Epithelial cell of esophagus (primary cell): ENCODE measurements at regions not wholly inside any gene's neighbourhood (a gene's known extent, or its start where the extent isn't known, plus 50 kb on each side); places are given as distances from the start of the nearest gene placed in this dataset.

ENCODE experiments used
- DNase-seq: peaks from one replicate; pipeline ENCODE4 v3.0.0; 2010; ENCODE audit warnings: low read depth
- H3K4me3 ChIP-seq: 2 replicates; pipeline ENCODE4 v1.5.1; 2011; ENCODE audit warnings: mild to moderate bottlenecking, low read length, control low read depth
- TF ChIP-seq, protein P1 (sequence below): IDR thresholded peaks from 2 replicates; pipeline ENCODE4 v1.5.1; 2011; ENCODE audit warnings: low read depth, mild to moderate bottlenecking, low read length, control low read depth, inconsistent platforms; ENCODE audit not compliant: insufficient read depth; ENCODE audit errors: missing control alignments

DNA sequence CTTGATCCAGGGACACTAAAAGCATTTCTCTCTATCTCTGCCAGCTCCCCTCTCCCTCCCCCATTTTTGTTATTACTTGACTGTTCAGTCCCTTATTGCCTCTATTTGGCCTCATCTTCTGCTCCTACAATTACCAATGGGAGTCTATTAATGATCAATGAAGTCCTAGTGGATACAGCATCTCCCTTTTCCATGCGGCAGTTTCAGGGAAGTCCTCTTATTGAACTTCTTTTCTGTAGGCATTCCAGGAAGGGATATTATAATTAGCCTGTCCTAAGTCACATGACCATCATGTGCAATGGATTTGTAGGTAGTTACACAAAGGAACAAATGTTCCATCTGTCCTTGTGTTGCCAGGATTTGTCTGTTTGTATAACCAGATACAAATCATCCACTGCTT lies 495.1 kb upstream of the CNTNAP5 start:
- no peak overlapping the region for H3K4me3 ChIP-seq
- TF ChIP-seq, protein P1, sequence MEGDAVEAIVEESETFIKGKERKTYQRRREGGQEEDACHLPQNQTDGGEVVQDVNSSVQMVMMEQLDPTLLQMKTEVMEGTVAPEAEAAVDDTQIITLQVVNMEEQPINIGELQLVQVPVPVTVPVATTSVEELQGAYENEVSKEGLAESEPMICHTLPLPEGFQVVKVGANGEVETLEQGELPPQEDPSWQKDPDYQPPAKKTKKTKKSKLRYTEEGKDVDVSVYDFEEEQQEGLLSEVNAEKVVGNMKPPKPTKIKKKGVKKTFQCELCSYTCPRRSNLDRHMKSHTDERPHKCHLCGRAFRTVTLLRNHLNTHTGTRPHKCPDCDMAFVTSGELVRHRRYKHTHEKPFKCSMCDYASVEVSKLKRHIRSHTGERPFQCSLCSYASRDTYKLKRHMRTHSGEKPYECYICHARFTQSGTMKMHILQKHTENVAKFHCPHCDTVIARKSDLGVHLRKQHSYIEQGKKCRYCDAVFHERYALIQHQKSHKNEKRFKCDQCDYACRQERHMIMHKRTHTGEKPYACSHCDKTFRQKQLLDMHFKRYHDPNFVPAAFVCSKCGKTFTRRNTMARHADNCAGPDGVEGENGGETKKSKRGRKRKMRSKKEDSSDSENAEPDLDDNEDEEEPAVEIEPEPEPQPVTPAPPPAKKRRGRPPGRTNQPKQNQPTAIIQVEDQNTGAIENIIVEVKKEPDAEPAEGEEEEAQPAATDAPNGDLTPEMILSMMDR = no peak
- no peak for DNase-seq

DNA sequence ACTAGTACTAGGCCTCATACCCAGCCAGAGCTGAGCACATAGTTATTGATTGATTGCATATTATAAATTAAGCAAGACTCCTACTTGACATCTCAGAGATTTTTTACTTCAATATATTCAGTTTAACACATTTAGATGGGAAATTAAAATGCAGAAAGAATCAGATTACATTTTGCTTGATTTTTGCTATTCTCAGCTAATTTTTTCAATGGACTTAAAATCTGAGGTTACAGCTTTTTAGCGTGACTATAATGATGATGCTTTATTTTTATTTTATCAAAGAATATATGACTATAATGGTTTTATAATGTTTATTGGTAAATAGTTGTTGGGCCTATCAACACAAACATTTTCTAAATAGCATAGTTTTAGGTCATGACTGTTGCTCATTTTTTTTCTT lies 493.0 kb upstream of the CNTNAP5 start:
- TF ChIP-seq, protein P1 = no peak
- DNase-seq = no peak
- no peak overlapping the region for H3K4me3 ChIP-seq

DNA sequence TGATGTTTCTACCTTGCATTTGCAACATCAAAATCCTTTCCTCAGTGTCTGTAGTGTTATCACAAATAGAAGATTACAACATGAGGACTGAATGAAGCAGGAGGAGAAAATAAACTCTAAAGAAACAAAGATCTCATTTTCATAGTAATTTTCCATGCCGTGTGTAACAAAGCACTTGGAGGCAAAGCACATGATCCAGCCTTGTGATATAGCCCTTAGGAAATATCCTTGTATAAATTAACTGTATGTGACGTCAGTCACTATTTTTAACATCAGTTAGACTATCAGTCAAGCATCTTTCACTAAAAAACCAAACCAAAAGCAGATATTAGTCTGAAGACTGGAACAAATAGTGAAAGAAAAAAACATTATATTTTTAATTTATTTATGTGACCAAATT lies 492.1 kb upstream of the CNTNAP5 start:
- H3K4me3 ChIP-seq = no peak overlapping the region
- TF ChIP-seq, protein P1 = no peak
- DNase-seq = no peak

DNA sequence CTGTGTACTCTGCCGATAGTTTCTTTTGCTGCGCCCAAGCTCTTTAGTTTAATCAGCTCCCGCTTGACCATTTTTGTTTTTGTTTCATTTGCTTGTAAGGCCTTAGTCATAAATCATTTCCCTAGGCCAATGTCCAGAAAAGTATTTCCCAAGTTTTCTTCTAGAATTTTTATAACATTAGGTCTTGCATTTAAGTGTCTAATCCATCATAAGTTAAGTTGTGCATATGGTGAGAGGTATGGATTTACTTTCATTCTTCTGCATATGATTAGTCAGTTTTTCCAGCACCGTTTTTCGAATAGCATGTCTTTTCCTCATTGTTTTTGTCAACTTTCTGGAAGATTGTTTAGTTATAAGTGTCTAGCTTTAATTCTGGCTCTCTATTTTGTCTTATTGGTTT lies 484.8 kb upstream of the CNTNAP5 start:
- no peak overlapping the region for H3K4me3 ChIP-seq
- no peak for DNase-seq
- TF ChIP-seq, protein P1 = no peak

DNA sequence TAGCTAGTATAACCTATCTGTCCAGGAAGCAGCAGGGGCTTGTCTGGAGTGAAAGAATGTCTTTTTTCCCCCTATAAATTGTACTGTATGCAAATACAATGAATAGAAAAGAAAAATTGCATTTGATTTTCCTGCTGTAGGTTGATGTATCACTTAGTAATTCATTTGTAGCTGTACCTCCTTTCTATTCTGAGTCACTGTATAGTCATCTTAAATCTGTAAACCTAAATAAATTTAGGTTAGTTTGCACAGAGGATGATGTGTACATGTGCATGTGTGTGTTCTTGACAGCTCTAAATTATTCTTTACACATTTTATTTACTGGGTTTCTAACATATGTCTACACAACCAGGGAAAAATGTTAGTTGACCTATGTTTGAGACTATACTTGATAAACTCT lies 478.7 kb upstream of the CNTNAP5 start:
- TF ChIP-seq, protein P1 = no peak
- no peak overlapping the region for H3K4me3 ChIP-seq
- peak; percentile 37 for DNase-seq

DNA sequence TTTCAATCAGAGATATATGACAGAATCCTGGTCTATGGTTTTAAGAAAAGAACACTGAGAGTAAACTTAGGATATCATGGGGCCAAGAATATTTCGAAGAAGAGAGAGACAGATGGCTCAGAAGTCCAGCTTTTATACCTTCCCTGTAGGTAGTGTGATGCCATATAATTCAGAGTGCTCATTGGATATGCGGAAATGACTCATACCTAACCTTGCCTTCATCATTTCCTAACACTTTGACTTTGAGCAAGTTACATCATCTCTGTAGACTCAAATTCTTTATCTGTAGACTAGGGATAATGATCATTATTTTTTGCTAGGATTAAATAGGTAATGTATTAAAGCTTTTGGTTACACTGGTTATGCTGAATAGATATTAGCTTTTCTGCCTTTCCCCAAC lies 461.6 kb upstream of the CNTNAP5 start:
- TF ChIP-seq, protein P1 = no peak
- no peak overlapping the region for H3K4me3 ChIP-seq
- DNase-seq = peak; percentile 14

DNA sequence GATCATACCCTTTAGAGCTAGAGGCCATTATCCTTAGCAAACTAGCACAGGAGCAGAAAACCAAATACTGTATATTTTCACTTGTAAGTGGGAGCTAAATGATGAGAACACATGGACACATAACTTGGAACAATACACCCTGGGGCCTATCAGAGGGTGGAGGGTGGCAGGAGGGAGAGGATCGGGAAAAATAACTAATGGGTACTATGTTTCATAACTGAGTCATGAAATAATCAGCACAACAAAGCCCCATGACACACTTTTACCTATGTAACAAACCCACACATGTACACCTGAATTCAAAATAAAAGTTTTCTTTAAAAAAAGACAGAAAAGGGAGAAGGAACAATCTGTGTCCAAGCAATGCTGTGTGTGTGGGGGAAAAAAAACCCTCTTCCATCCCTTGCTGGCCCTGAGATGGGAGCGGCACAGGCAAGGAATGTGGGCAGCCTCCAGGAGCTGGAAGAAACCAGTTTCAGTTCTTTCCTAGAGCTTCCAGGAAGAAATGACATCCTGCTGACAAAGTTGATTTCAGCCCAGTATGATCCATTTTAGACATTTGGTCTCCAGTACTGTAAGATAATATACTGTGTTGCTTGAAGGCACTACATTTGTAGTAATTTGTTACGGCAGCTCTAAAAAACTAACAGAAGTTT lies 458.7 kb upstream of the CNTNAP5 start:
- DNase-seq = peak; percentile 77
- TF ChIP-seq, protein P1 = no peak
- H3K4me3 ChIP-seq = no peak overlapping the region
